GM21723 (cell line): ENCODE measurements at regions not wholly inside any gene's neighbourhood (a gene's known extent, or its start where the extent isn't known, plus 50 kb on each side); places are given as distances from the start of the nearest gene placed in this dataset.

Experiments used
- ATAC-seq: cut with Tn5 transposase; IDR thresholded peaks from one replicate; pipeline ENCODE4 v1.9.1; 2021; ENCODE audit warnings: mild to moderate bottlenecking, moderate library complexity; ENCODE audit not compliant: unreplicated experiment

DNA sequence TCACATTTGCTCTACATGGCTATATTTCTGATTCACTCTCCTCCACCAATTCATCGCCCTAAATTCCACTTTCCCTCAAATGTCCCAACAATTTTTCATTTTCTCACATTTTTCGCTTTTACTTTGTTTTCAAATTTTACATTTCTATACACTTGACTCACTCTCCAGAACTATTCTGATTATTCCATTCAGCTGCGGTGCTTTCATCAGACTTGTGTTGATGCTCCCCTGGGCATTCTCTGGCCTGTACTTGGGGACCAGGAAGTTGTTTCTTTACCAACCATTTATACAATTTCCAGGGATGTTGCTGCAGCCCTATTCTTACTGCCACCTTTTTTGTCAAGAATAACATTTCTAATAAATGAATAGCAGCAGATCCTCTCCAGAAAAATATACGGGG lies 444.8 kb downstream of the MAFB start:
- ATAC-seq = no peak

DNA sequence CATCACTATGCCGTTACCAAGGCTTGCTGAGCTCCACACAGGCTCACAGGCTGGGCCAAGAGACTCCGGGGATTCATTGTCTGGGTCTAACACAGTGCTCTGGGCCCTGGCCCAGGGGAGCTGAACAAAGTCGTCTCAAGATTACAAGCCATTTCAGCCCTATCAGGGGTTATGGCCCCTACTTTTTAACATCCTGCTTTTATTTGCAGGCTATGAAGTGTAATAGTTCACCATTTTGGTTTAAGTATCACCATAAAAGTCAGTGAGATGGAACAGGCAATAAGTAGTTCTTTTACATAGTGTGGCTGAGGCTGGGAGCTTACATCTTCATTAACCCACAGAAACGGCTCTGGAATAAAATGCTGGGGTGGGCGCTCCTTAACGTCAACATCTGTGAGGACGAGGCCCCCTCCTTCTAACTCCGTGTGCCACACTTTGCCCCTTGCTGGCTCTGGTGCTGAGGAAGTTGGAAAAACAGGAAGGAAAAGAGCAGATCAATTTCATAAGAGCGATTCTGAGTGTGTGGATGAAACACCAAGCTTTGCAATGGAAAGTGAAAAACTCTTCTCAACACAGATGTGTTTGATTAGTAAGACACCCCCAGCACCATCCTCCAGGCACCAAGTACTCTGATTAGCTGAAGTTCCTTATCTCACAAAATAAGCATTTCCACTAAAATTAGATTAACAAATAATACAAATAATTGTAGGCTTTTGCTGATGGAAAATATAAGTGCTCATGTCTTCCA lies 447.3 kb downstream of the MAFB start:
- no peak for ATAC-seq

DNA sequence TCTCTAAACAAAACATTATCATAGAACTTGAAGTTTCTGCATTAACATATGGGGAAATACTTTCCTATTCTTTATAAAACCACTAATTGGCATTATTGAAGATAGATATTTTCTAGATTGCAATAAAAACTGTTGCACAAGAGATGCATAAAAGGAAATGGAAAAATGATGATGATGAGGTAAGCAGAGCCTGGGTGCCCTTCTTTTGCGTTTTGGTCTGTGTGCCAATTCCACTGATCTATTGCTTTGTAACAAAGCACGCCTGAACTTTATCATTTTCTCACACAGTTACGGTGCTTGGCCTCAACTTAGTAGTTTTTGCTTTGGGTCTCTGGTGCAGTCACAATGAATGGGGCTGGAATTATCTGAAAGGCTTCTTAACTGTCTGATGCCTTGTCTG lies 450.5 kb downstream of the MAFB start:
- no peak for ATAC-seq

DNA sequence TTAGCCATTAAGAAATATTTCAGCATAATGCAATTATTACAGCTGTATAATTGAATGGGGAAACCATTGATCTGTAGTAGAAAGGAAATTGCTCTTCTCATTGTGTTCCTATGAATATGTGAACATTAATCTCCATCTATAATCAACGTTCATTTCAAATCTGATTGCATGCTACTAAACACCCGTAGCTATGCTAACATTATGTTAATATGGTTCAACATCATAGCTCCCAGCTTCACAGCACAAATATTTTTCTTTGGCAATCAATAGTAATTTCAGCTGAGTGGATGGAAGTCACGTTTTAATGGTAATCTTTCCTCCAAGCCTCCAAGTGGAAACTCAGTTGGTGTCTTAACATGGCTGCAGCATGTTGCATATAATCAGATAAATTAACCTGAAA lies 454.4 kb downstream of the MAFB start:
- ATAC-seq = no peak

DNA sequence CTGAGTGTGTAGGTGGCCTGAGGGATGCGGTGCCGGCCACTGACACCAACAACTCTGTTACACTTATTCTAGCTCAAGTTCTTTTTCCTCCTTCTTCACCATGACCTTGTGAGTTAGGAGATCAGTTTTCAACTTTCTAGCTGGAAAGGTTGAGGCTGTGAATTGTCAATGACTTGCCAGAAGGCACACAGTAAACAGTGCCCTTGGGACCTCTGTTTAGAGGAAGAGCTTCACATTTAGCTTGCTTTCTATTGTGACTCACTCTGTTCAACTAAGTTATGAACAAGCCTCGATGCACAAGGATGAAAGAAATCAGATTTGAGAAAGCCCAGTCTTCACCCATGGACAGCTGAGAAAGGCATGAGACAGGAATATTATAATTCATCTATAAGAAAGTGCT lies 455.6 kb downstream of the MAFB start:
- no peak for ATAC-seq

DNA sequence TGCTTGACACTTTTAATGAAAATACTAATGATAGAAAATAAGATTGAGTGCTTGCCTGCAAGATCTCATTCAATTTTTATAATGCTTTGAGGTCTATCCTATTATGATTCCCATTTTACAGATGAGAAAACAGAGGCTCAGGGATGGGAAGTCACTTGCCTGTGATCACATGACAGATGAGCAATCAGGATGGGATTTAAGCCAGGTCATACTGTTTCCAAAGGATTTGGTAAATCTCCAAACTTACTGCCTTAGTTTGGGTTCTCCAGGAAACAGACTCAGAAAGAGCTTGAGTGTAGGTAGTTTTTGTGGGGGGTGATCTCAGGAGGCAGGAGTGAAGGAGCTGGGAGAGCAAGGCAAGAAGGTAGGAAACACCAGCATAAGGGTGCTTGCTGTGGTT lies 456.3 kb downstream of the MAFB start:
- no peak for ATAC-seq

DNA sequence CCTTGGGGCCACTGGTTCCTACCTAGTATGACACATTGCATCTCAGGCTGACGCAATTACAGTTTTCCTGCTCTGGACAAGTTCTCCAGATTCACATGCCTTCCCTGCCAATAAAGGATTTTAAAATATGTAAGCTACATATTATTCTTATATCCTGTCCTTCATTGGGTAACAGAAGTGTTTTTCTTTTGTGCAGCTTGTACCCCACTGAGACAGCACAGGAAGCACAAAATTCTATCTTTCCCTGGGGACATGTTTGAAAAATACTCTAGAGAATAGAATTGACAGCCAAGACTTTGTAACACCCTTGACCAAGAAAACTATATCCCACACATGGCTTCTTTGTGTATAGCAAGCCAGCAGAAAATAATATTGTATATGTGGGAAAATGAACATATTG lies 456.8 kb downstream of the MAFB start:
- ATAC-seq = no peak

DNA sequence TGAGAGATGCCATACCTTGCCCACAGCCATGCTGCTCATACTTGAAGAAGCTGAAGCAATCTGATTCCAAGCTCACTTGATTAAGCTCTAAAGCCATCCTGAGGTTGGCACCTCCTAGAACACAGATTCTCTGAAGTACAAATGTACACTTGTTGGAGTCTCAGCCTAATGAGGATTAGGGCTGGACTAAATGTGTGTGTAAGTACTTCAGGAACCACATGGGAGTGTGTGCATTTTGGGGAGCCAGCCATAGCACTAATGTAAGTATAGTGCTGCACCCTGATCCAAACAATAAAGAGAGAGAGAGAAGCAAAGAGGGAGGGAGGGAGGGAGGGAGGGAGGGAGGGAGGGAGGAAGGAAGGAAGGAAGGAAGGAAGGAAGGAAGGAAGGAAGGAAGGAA lies 458.6 kb downstream of the MAFB start:
- no peak for ATAC-seq

DNA sequence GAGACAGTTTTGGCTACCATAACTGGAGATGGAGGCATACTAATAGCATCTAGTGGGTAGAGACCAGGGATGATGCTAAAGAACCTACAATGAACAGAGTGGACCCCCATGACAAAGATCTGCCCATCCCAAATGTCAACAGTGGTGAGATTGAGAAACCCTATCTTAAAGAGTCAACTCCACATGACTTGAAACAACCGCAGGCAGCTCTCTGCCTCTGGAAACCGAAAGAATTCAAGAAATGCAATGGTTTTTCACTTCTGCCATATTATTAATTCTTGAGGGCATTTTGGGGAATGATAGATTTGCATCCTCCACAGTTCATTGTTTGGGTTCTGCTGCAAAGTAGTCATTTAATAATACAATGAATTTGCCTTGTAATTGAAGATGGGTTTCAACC lies 463.4 kb downstream of the MAFB start:
- ATAC-seq = no peak

DNA sequence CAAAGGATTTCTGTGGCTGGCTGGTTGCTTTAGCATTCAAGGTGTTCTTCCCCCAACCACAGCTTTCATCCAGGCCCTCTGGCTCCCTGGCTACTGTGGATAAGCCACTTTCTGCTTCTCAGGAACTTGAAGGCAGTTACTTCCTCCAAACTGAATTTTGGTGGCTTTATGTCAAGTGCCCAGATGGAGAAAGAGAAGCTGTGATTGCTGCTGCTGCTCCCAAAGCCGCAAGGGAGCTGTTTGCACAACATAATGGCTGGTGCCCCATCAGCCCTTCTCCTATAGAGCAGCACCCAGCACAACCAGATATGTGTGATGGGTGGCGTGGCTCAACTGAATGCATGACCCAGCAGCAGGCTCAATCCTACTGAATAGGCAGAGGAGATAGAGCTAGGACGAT lies 465.2 kb downstream of the MAFB start:
- no peak for ATAC-seq

DNA sequence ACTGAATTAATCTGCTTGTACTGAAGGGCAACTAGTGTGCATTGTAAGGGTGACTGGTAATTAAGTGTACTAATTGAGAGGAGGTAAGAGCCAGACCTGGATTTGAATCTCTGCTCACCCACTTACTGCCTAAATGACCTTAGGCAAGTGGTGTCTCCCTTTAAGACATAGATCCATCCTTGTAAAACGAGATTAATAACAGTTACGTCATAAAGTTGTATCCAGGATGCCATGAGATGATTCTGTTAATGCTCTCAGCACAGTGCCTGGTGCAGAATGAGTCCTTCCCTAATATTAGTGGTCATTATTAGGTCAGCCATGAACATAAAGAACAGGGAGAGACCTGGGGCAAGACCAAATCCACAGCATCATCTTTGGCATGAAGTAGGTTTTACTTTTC lies 470.1 kb downstream of the MAFB start:
- no peak for ATAC-seq

DNA sequence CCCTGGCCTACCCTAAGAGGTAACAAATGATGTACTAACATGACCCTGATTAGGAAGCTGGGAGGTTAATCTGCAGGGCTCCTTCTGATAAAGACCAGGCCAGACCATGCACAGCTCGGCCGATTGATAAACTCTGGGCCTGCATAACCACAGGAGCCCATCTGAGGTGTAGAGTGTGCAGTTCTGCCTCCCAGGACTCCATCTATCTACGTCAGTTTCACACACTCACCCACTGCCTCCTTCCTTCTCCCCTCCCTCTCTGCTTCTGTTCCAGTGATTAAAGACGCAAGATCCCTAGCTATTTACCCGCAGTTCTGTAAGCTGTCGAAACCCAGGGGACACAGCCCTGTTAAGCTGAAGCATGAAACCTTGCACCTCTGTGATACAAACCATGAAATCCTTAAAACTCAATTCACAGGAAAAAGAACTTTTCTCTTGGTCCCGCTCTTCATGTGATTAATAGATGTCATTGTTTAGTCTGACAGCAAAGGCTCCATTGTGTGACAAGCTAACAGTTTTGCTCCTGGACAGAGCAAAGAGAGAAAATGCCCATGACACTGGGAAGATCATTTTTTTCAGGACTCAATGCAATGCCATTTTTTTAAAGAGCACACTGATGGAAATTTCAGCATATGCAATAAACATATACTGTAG lies 470.6 kb downstream of the MAFB start:
- no peak for ATAC-seq

DNA sequence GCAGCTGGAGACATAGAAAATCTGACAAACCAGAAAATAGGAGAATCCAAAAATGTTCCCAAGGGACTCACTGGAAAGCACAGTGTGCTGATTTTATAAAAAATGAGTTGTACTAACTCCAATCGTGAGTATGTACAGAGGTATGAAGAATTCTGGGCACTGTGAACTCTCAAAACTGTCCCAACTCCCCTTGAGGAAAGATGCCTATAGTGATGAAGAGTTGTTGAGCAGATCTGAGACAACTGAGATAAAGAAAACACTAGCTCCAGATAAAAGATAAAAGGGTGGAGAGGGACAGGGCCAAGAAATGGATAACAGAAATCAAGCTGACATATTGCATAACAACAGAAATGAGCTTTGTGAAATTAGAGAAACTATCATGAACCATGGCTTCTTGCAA lies 481.4 kb downstream of the MAFB start:
- no peak for ATAC-seq

DNA sequence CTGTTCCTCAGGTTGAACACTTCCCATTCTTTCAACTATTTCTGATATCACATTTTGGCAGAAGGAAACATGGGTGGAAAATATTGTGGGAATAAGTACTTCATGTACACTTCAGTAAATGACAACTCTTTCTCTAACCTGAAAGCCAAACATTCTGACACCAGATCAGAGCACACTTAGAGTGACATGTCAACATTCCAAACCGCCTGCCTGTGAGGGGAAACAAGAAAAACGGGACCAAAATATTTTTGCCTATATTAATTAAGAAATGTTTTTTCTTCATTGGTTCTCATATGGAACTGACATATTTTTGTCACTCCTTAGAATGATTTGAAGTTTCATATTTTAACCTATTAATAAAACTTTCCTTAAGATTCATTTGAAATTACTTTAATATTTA lies 483.1 kb downstream of the MAFB start:
- ATAC-seq = no peak

DNA sequence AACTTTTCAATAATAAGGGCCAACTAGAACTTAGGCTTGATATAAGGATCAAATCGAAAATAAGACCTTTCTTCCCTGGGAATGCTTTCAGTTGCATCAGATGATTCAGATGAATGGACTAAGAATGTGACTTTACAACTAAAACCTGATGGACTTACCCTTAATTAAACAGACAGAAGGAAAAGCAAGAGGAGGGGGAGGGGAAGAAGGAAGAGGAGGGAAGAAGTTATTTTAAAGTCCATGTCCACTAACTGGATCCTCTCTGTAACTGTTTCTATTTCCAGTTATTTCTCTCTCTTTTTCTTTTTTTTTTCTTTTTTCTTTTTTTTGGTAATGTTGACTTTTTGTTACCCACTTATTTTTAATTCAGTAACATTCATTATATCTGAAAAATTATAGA lies 486.0 kb downstream of the MAFB start:
- no peak for ATAC-seq

DNA sequence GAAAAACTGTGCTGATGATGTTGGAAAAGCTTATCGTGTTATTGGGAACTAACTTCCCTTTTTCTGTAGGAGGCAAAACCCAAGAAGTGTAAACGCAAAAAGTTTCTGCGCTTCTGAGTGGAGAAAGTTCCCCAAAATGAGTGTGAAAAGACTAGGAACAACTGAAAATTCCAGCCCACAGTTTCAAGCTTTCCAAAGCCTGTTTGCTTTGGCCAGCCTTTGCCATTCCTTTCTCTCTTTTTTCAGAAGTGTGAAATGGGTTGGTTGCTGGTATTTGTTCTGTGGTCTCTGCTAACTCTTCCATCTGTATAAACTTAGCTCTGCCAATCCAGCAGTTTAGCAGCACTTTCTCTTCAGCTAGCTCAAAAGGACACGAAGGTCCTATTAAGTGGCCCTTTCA lies 491.3 kb downstream of the MAFB start:
- no peak for ATAC-seq

DNA sequence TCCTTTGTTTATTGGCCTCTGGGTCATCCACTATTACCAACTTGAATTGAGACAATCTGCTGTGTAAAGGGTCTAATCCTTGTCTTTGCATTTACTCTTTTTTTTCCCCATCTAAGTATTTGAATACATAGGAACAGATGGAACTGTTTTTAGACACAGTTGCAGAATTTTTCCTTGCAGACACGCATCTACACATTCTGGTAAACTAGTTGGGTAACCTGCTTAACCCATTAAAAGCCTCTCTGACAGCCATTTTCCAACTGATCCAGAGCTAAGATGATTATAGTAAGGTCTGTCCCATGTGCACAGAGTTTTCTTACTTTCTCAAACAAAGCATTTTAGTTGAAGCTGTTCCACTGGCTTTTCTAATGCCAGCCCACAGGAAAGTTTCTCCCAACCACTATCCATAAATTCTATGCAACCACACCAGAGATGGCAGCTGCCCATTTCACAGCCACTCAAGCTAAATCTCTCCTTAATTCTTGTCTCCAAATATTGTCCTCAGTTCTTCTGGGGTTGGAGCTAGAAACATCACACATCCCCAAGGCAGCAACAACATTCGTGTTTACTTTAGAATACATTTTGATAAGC lies 492.1 kb downstream of the MAFB start:
- ATAC-seq = no peak

DNA sequence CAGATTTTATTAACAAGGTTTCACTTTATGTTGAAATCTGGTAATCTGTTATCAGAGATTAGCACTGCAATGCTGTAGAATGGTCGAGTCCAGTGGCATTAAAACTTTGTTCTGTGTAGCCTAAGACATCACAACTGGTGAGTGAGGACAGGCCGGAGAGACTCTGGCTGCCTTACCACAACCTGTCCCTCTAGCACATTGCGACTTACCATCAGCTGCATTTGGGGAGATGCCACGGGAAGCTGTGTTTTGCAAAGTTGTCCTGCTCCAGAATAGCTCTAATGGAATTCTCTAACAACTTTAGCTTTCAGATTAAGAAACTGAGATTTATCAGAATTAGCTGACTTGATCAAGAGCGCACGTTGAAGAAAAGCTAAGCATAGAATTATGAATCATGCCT lies 493.3 kb downstream of the MAFB start:
- ATAC-seq = no peak

DNA sequence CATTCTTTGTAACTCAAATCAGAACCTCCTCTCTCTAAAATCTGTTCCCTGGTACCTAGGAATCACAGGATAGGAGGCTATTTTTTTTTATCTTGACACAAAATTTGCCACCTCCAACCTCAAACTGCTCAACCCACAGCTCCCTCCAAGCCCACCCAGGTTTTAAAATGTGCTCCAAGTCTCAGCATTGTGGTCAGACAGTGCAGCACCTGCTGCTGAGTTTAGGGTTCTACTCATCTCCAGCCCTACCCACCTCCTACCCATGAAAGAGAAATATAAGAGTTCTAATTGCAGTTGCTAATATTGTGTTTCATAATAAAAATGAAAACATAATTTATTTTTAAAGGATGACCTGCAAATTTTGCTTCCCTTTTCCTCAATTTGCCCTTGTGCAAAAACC lies 496.5 kb downstream of the MAFB start:
- ATAC-seq = no peak

DNA sequence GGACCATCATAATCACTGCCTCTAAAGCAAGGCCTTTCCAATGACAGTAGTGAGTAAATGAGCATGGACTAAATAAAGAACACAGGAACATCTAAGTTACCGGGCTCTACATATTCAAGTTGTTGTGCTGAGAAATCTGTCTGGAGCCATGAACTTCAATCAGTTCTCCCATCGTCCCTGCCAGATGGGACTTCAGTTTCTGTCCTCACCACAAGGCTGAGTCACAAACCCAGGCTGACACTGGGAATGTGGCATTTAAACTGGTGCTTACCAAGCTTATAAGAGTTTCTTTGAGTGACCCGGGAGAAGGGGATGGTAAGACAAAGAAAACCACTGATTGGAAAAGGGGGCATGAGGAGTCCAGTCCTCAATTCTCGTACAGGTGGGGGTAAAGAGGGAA lies 497.0 kb downstream of the MAFB start:
- no peak for ATAC-seq

DNA sequence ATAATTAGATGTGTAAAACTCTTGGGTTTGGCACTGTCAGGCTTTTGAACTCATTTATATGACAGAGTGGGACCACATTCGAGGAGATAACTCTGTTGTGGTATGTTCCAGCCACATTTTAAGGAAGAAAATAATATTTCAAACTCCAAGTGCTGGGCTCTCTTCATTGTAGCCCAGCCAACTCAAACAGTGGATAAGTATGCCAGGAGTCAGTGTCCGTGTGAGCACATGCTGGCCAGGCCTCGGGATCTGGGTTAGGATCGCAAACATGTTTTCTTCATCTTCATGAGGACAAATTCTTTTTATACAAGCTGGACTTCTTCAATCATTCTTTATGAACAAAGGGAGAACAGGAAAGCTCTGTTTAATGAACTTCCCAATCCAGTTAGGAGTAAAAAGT lies 497.5 kb downstream of the MAFB start:
- no peak for ATAC-seq

DNA sequence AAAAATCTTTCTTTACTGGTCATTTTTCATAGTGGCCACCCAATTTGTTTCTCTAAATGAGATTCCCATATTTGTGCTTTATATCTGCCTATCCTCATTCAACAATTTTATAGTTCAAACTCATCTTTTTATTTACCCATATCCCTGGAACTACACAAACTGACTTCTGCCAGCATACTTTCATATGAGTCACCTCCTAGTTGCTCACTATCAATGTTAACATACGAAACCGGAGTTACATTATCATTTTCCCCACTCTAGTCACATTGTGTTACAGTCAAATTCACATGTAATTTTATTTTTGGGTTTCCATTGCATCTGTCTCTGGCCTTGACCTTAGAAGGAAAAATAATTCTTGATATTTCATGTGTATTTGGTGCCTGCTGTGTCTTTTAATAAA lies 499.4 kb downstream of the MAFB start:
- ATAC-seq = no peak

DNA sequence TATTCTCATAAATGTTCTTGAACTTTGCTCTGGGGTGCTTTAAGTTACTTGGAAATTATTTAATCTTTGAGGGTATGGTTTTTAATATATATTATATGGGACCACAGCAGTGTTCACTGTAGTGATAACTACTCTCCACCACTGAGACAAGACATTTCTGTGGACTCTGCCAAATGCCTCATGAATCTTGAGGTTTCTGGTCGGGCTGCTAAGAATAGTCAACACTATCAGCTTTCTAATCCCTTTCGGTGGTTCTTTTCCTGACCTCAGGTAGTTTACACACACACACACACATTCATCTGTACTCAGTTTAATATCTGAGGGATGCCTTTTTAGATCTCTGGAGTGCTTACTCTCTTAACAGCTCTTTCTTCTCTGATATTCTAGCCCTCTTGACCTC lies 500.7 kb downstream of the MAFB start:
- no peak for ATAC-seq
